HepG2 (cell line): ENCODE measurements at regions not wholly inside any gene's neighbourhood (a gene's known extent, or its start where the extent isn't known, plus 50 kb on each side); places are given as distances from the start of the nearest gene placed in this dataset.
A peak's percentile ranks its signal among the peaks of the same experiment; 100 is the strongest.
"Not testable (repeated sequence)": the region's sequence is repeated elsewhere in the genome, so short reads cannot be mapped to it uniquely, and the experiment has no call there.

Experiments used
- ATAC-seq: fragments of 200-7000 bp; cut with Tn5 transposase; 3 replicates; pipeline ENCODE4 v1.9.1; 2020; ENCODE audit warnings: mild to moderate bottlenecking, moderate library complexity
- BruUV-seq: library from RNA; stranded (reverse); fragments of 400-500 nt; replicated peaks from 2 replicates; lab custom pipeline; 2021; lab: Mats Ljungman, UMichigan
- CTCF ChIA-PET: fragments of 300-600 bp; formaldehyde crosslinking; extraction: SDS; loops from one replicate; lab custom pipeline; 2021; ENCODE audit warnings: low total read pairs, inconsistent platforms, low intra/inter-chr PET ratio; lab: Yijun Ruan, JAX
- POLR2A ChIA-PET: fragments of 350-600 bp; sonication (Branson Sonifier 250); formaldehyde crosslinking; loops from one replicate; lab custom pipeline; 2020; ENCODE audit warnings: antibody characterized with exemption, inconsistent platforms; lab: Yijun Ruan, JAX
- DNase-seq: peaks from one replicate; pipeline ENCODE4 v3.0.0-alpha.2; 2015; ENCODE audit warnings: low spot score
- FAIRE-seq: peaks from 3 replicates; lab custom pipeline; 2011; peaks lifted over from hg19 to GRCh38; lab: Jason Lieb, UNC
- H2AFZ ChIP-seq: one replicate; pipeline ENCODE4 v1.6.1; 2011; ENCODE audit warnings: low read length, inconsistent platforms
- H3K27ac ChIP-seq: fragments of 300-600 bp; 3 replicates; pipeline ENCODE4 v1.8.0; 2011; ENCODE audit warnings: mixed run types, mild to moderate bottlenecking, mixed read lengths, low read length, inconsistent platforms; ENCODE audit not compliant: insufficient read depth; ENCODE audit errors: extremely low read length
- H3K27me3 ChIP-seq, 2 experiments: fragments of 200-600 bp in 1 of 2; 2 replicates in 1 of 2; 3 replicates in 1 of 2; pipeline versions ENCODE4 v1.6.0 to v1.8.0; 2011; ENCODE audit warnings: low read length in 2 of 2, mild to moderate bottlenecking in 2 of 2, moderate library complexity in 2 of 2, inconsistent platforms in 1 of 2; ENCODE audit not compliant: insufficient read depth in 2 of 2, control insufficient read depth in 1 of 2
- H3K36me3 ChIP-seq, 2 experiments: fragments of 200-600 bp in 1 of 2; replicated peaks in 1 of 2; 2 replicates in 1 of 2; 3 replicates in 1 of 2; pipeline versions ENCODE4 v1.5.1 to v1.8.0; 2011; ENCODE audit warnings: low read length in 2 of 2, inconsistent platforms in 1 of 2; ENCODE audit not compliant: insufficient read depth in 2 of 2, control insufficient read depth in 1 of 2
- H3K4me1 ChIP-seq: 2 replicates; pipeline ENCODE4 v1.5.1; 2012; ENCODE audit warnings: low read length, inconsistent platforms; ENCODE audit not compliant: insufficient read depth
- H3K4me2 ChIP-seq: 2 replicates; pipeline ENCODE4 v1.6.0; 2011; ENCODE audit warnings: low read depth, low read length, inconsistent platforms
- H3K4me3 ChIP-seq, 3 experiments: fragments of 200-600 bp in 1 of 3; sonication (generic), shearing (Covaris generic) in 1 of 3; replicated peaks in 1 of 3; 2 replicates each; pipeline ENCODE4 v1.5.1; 2011 to 2016; ENCODE audit warnings: low read length in 3 of 3, inconsistent platforms in 2 of 3, low read depth in 2 of 3, mild to moderate bottlenecking in 2 of 3, control low read depth in 1 of 3, mixed read lengths in 1 of 3; ENCODE audit not compliant: insufficient read depth in 1 of 3
- H3K79me2 ChIP-seq: one replicate; pipeline ENCODE4 v1.6.1; 2011; ENCODE audit warnings: low read length, inconsistent platforms; ENCODE audit not compliant: insufficient read depth
- H3K9ac ChIP-seq: 2 replicates; pipeline ENCODE4 v1.6.0; 2011; ENCODE audit warnings: mild to moderate bottlenecking, low read depth, low read length, inconsistent platforms; ENCODE audit not compliant: insufficient read depth
- H3K9me3 ChIP-seq: 2 replicates; pipeline ENCODE4 v1.5.1; 2012; ENCODE audit warnings: mild to moderate bottlenecking, low read length
- H4K20me1 ChIP-seq: 2 replicates; pipeline ENCODE4 v1.6.0; 2011; ENCODE audit warnings: inconsistent platforms, mild to moderate bottlenecking, low read length, moderate library complexity; ENCODE audit not compliant: insufficient read depth
- MAFK ChIP-seq, 2 experiments: IDR thresholded peaks in 1 of 2; conservative IDR thresholded peaks in 1 of 2; 2 replicates each; pipeline ENCODE4 v1.6.1; 2011; ENCODE audit warnings: improper control_type of control experiment in 2 of 2, low read length in 2 of 2
- SOX13 ChIP-seq, 3 experiments: fragments of 450-650 bp in 1 of 3; sonication (generic) in 1 of 3; formaldehyde crosslinking in 1 of 3; IDR thresholded peaks in 2 of 3; conservative IDR thresholded peaks in 1 of 3; 2 replicates each; pipeline versions ENCODE4 v1.5.0 to v1.6.1; 2016 to 2020; ENCODE audit warnings: antibody characterized with exemption in 1 of 3, mild to moderate bottlenecking in 1 of 3, missing compliant biosample characterization in 1 of 3, missing genetic modification reagents in 1 of 3, moderate library complexity in 1 of 3
- TBX2 ChIP-seq: sonication (generic); formaldehyde crosslinking; IDR thresholded peaks from 2 replicates; pipeline ENCODE4 v1.5.0; 2020; ENCODE audit warnings: missing genetic modification reagents, mild to moderate bottlenecking, borderline replicate concordance
- ZNF678 ChIP-seq: sonication (generic); formaldehyde crosslinking; IDR thresholded peaks from 2 replicates; pipeline ENCODE4 v1.4.0; 2020; ENCODE audit warnings: mild to moderate bottlenecking, missing genetic modification reagents
- ZSCAN21 ChIP-seq: sonication (generic); formaldehyde crosslinking; IDR thresholded peaks from 2 replicates; pipeline ENCODE4 v1.8.0; 2022; ENCODE audit warnings: mild to moderate bottlenecking, missing genetic modification reagents, moderate library complexity, borderline replicate concordance
- WGBS: methylation state at CpG from one replicate; pipeline ENCODE4 v1.1.6; 2017; ENCODE audit warnings: low lambda C conversion rate; 5-methylcytosine and 5-hydroxymethylcytosine counted together
- in situ Hi-C: cut with HindIII; loops from 2 replicates; pipeline ENCODE4 v1.10.0; 2017; ENCODE audit warnings: low pct_unique_long_range_greater_than_20kb; ENCODE audit not compliant: extremely low pct_ligation_motif_present
- intact Hi-C: fragments of 100-400 bp; cut with micrococcal nuclease; formaldehyde crosslinking; loops from one replicate; pipeline ENCODE4 v1.10.0; 2022; ENCODE audit not compliant: unreplicated experiment

DNA sequence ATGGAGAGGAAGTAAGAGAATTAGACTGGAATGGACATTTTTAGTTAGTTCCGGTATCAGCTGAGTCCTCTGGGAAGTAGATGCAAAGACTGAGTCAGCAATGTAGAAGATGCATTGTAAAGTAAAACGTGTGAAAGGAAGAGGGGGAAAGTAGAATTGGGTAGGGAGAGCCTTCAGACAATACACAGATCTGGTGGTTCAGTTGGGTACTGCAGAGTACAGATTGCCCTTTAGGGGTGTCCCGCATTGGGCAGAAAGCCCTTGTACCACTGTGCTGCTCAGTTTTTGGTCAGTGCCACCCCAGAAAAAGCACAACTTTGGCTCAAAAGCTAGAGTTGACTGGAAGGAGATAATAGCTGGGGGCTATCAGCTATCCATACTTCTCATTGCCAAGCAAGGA lies 247.4 kb downstream of the KBTBD8 start:
- H3K9me3 ChIP-seq: no peaks in the 10 kb centered on the region
- in situ Hi-C loops (no loop called here), intact Hi-C loops (no loop called here)
- DNase-seq (no peak), ATAC-seq (peak; percentile 44; the same call in 2 of the 3 replicates), FAIRE-seq (no peak)
- no peak overlapping the region for H2AFZ ChIP-seq
- H3K27ac ChIP-seq: no peak overlapping the region
- POLR2A ChIA-PET: no interaction called here
- WGBS: 32% methylated on average over 3 of the region's 3 CpGs
- no peaks in the 10 kb centered on the region for H3K36me3 ChIP-seq
- CTCF ChIA-PET: no interaction called here
- H3K4me2 ChIP-seq: no peak overlapping the region
- H3K27me3 ChIP-seq: 0 out of 5 replicates have a peak, but pooled peaks cover 0 to 3% of the 10 kb centered on the region in 2 experiments
- no TSS peak for BruUV-seq
- no peak overlapping the region for H3K9ac ChIP-seq
- no peaks in the 10 kb centered on the region for H4K20me1 ChIP-seq
- H3K4me3 ChIP-seq: no peak overlapping the region
- TF ChIP-seq MAFK (conservative IDR thresholded peaks at IDR 0.05 in 1 of 2, IDR thresholded peaks at IDR 0.05 in 1 of 2; ENCODE audit: low read length in 2 of 2): peak in 1 of 2 experiments; percentile 23; a peak in 2 of 4 replicates
- TF ChIP-seq ZSCAN21 (CRISPR knock-in tag): no peak
- H3K79me2 ChIP-seq: no peaks in the 10 kb centered on the region
- H3K4me1 ChIP-seq: no peaks in the 10 kb centered on the region

DNA sequence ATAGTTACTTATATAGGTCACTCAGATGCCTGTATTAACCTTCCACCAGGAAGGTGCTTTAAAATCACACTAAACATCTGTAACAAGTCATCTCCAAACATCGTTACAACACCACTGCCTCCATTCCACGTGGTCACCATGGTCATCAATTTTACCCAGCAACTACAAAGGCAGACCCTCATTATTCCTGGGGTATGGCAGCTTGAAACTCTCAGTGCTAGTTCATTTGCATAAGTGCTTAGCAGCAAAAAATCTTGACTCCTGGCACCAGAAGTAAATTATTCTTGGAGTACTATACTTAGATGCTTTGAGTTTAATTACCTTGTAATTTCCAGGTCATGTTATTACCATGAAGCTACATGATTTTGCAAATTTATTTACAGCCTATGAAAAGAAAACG lies 250.6 kb downstream of the KBTBD8 start:
- H3K4me3 ChIP-seq: no peak overlapping the region
- no peak overlapping the region for H3K27ac ChIP-seq
- POLR2A ChIA-PET: no interaction called here
- 12% methylated on average over 3 of the region's 3 CpGs for WGBS
- no TSS peak for BruUV-seq
- FAIRE-seq (no peak), ATAC-seq (no peak), DNase-seq (no peak)
- CTCF ChIA-PET: no interaction called here
- intact Hi-C loops (no loop called here), in situ Hi-C loops (no loop called here)
- H2AFZ ChIP-seq: no peak overlapping the region
- H3K79me2 ChIP-seq: no peaks in the 10 kb centered on the region
- H3K9ac ChIP-seq: no peak overlapping the region
- H3K4me2 ChIP-seq: no peak overlapping the region
- H4K20me1 ChIP-seq: no peaks in the 10 kb centered on the region
- no peaks in the 10 kb centered on the region for H3K36me3 ChIP-seq
- H3K9me3 ChIP-seq: peaks cover 7% of the 10 kb centered on the region; the same call in 1 of the 2 replicates
- TF ChIP-seq ZNF678 (no peak), TBX2 (CRISPR knock-in tag) (no peak), SOX13 (IDR thresholded peaks at IDR 0.05) (no peak), SOX13 (CRISPR knock-in tag; conservative IDR thresholded peaks at IDR 0.05 in 1 of 2, IDR thresholded peaks at IDR 0.05 in 1 of 2) (no peak)
- H3K27me3 ChIP-seq: no peaks in the 10 kb centered on the region
- H3K4me1 ChIP-seq: no peaks in the 10 kb centered on the region

DNA sequence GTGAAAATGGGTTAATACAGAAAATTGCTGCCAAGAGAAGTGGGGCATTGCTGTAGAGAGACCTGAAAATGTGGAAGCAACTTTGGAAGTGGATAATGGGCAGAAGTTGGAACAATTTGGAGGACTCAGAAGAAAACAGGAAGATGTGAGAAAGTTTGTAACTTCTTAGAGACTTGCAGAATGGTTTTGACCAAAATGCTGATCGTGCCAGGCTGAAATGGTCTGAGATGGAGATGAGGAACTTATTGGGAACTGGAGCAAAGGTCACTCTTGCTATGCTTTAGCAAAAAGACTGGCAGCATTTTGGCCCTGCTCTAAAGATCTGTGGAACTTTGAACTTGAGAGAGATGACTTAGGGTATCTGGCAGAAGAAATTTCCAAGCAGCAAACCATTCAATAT lies 254.8 kb downstream of the KBTBD8 start:
- FAIRE-seq, in situ Hi-C loops, BruUV-seq, DNase-seq, intact Hi-C loops, H3K4me3 ChIP-seq, H3K27ac ChIP-seq, H4K20me1 ChIP-seq, POLR2A ChIA-PET, H3K4me1 ChIP-seq, CTCF ChIA-PET, ATAC-seq, H3K79me2 ChIP-seq, H3K36me3 ChIP-seq, H2AFZ ChIP-seq, H3K9ac ChIP-seq, H3K27me3 ChIP-seq, H3K4me2 ChIP-seq: not testable (repeated sequence)
- peaks cover 24% of the 10 kb centered on the region for H3K9me3 ChIP-seq
- WGBS: 0% methylated on average over 1 of the region's 1 CpG
